Breast epithelium (tissue), 4 donors: ENCODE measurements at regions not wholly inside any gene's neighbourhood (a gene's known extent, or its start where the extent isn't known, plus 50 kb on each side); places are given as distances from the start of the nearest gene placed in this dataset.
"Not testable (repeated sequence)": the region's sequence is repeated elsewhere in the genome, so short reads cannot be mapped to it uniquely, and the experiment has no call there.

Source experiments
- DNase-seq, 2 donors: peaks; one replicate each; pipeline ENCODE4 v3.0.0-alpha.2; 2019; ENCODE audit warnings: low spot score in 2 of 2
- H3K27ac ChIP-seq, 2 donors: fragments of 200-600 bp; sonication (generic) in 1 of 2; one replicate each; pipeline ENCODE4 v1.5.1; 2016 to 2019; ENCODE audit warnings: mild to moderate bottlenecking in 1 of 2
- H3K27me3 ChIP-seq, 2 donors: fragments of 200-600 bp; sonication (generic) in 1 of 2; one replicate each; pipeline versions ENCODE4 v1.5.1 to v1.6.0; 2017 to 2019; ENCODE audit warnings: control low read depth in 1 of 2, mild to moderate bottlenecking in 1 of 2
- H3K36me3 ChIP-seq: fragments of 200-600 bp; one replicate; pipeline ENCODE4 v1.5.1; 2019
- H3K4me1 ChIP-seq, 2 donors: fragments of 200-600 bp; sonication (generic); one replicate each; pipeline ENCODE4 v1.5.1; 2016 to 2019; ENCODE audit warnings: control low read depth in 1 of 2
- H3K4me3 ChIP-seq, 3 donors: fragments of 200-600 bp; sonication (generic); 1 replicate in 2 of 3; 2 replicates in 1 of 3; pipeline ENCODE4 v1.5.1; 2016 to 2019; ENCODE audit warnings: mild to moderate bottlenecking in 3 of 3, moderate library complexity in 2 of 3
- H3K9me3 ChIP-seq, 2 donors: fragments of 200-600 bp; sonication (generic) in 1 of 2; one replicate each; pipeline ENCODE4 v1.5.1; 2016 to 2019; ENCODE audit warnings: control low read depth in 1 of 2
- CTCF ChIP-seq, 3 donors: fragments of 450-650 bp; IDR thresholded peaks; one replicate each; pipeline ENCODE4 v1.5.1; 2016 to 2017; ENCODE audit warnings: antibody characterized with exemption in 3 of 3, mild to moderate bottlenecking in 3 of 3, moderate library complexity in 3 of 3
- POLR2A ChIP-seq: fragments of 450-650 bp; IDR thresholded peaks from one replicate; pipeline ENCODE4 v1.6.1; 2016; ENCODE audit warnings: antibody characterized with exemption, mild to moderate bottlenecking, moderate library complexity
- POLR2AphosphoS5 ChIP-seq, 3 donors: sonication (generic); formaldehyde crosslinking; IDR thresholded peaks; one replicate each; pipeline ENCODE4 v1.6.1; 2017; ENCODE audit warnings: antibody characterized with exemption in 3 of 3
- intact Hi-C: fragments of 100-400 bp; cut with DNase I; formaldehyde crosslinking; loops from one replicate; pipeline ENCODE4 v1.15.1; 2023; ENCODE audit warnings: low total_unique reads

GRCh38 chr2:123839326-123839725 lies 185.8 kb upstream of the CNTNAP5 start:
- Histone ChIP-seq H3K27ac (no peak overlapping the region), H3K27me3 (no peaks in the 10 kb centered on the region), H3K4me3 (no peak overlapping the region), H3K9me3 (peaks cover 9 to 43% of the 10 kb centered on the region in 2 donors), H3K4me1 (no peaks in the 10 kb centered on the region), H3K36me3 (no peaks in the 10 kb centered on the region)
- intact Hi-C loops: no loop called here
- DNase-seq: no peak
- no peak for TF ChIP-seq POLR2A
- no peak for TF ChIP-seq CTCF (IDR thresholded peaks at IDR 0.05)
- TF ChIP-seq POLR2AphosphoS5 (IDR thresholded peaks at IDR 0.05): no peak

GRCh38 chr2:123840016-123840415 lies 185.1 kb upstream of the CNTNAP5 start:
- no peak for DNase-seq
- Histone ChIP-seq H3K27ac (no peak overlapping the region), H3K9me3 (peaks cover 9 to 50% of the 10 kb centered on the region in 2 donors), H3K4me3 (no peak overlapping the region), H3K27me3 (no peaks in the 10 kb centered on the region), H3K4me1 (no peaks in the 10 kb centered on the region), H3K36me3 (no peaks in the 10 kb centered on the region)
- TF ChIP-seq POLR2A: no peak
- TF ChIP-seq CTCF (IDR thresholded peaks at IDR 0.05): no peak
- TF ChIP-seq POLR2AphosphoS5 (IDR thresholded peaks at IDR 0.05): no peak
- intact Hi-C loops: no loop called here

GRCh38 chr2:123840574-123840973 lies 184.5 kb upstream of the CNTNAP5 start:
- Histone ChIP-seq H3K27ac (no peak overlapping the region), H3K36me3 (no peaks in the 10 kb centered on the region), H3K4me3 (no peak overlapping the region), H3K27me3 (no peaks in the 10 kb centered on the region), H3K9me3 (peaks cover 9 to 50% of the 10 kb centered on the region in 2 donors), H3K4me1 (no peaks in the 10 kb centered on the region)
- no peak for DNase-seq
- intact Hi-C loops: no loop called here
- TF ChIP-seq CTCF (IDR thresholded peaks at IDR 0.05) (no peak), POLR2A (no peak), POLR2AphosphoS5 (IDR thresholded peaks at IDR 0.05) (no peak)

- Histone ChIP-seq H3K4me3 (no peak overlapping the region), H3K4me1 (no peaks in the 10 kb centered on the region), H3K27me3 (no peaks in the 10 kb centered on the region), H3K27ac (no peak overlapping the region), H3K36me3 (no peaks in the 10 kb centered on the region), H3K9me3 (peaks cover 8 to 13% of the 10 kb centered on the region in 2 donors)
- intact Hi-C loops: no loop called here
- TF ChIP-seq CTCF (IDR thresholded peaks at IDR 0.05): no peak
- TF ChIP-seq POLR2A: no peak
- TF ChIP-seq POLR2AphosphoS5 (IDR thresholded peaks at IDR 0.05): no peak
- DNase-seq: no peak
Observed at GRCh38 chr2:123851281-123851680, 173.8 kb upstream of the CNTNAP5 start.

- H3K27ac ChIP-seq: no peak overlapping the region
- TF ChIP-seq CTCF (IDR thresholded peaks at IDR 0.05) (no peak), POLR2AphosphoS5 (IDR thresholded peaks at IDR 0.05) (no peak), POLR2A (no peak)
- DNase-seq: no peak
- H3K4me1 ChIP-seq: no peaks in the 10 kb centered on the region
- no peaks in the 10 kb centered on the region for H3K36me3 ChIP-seq
- intact Hi-C loops: no loop called here
- H3K9me3 ChIP-seq: peaks cover 14 to 28% of the 10 kb centered on the region in 2 donors
- no peak overlapping the region for H3K4me3 ChIP-seq
- H3K27me3 ChIP-seq: no peaks in the 10 kb centered on the region
Observed at GRCh38 chr2:123853161-123853560, 171.9 kb upstream of the CNTNAP5 start.

- H3K4me3 ChIP-seq, H3K4me1 ChIP-seq, H3K27me3 ChIP-seq, H3K27ac ChIP-seq, DNase-seq, H3K36me3 ChIP-seq, intact Hi-C loops: not testable (repeated sequence)
- peaks cover 22 to 35% of the 10 kb centered on the region in 2 donors for H3K9me3 ChIP-seq
Observed at GRCh38 chr2:123859031-123859430, 166.1 kb upstream of the CNTNAP5 start.
